ENCODE measurements at regions not wholly inside any gene's neighbourhood (a gene's known extent, or its start where the extent isn't known, plus 50 kb on each side); places are given as distances from the start of the nearest gene placed in this dataset.

- H3K27ac ChIP-seq = no peak overlapping the region
- H3K36me3 ChIP-seq = no peaks in the 10 kb centered on the region
- no peaks in the 10 kb centered on the region for H3K9me3 ChIP-seq
- H3K4me1 ChIP-seq = no peaks in the 10 kb centered on the region
- no peaks in the 10 kb centered on the region for H3K27me3 ChIP-seq
- DNase-seq (ENCODE audit: low spot score in 2 of 2) = no peak
- TF ChIP-seq CTCF (IDR thresholded peaks at IDR 0.05) = no peak
- no peak overlapping the region for H3K4me3 ChIP-seq
- intact Hi-C loops (cut with DNase I) = no loop called here
Measured at GRCh38 chr12:61808856-61809255, 451.3 kb upstream of the USP15 start.

GRCh38 chr12:61810486-61810885, 449.7 kb upstream of the USP15 start:
- no peak overlapping the region for H3K27ac ChIP-seq
- H3K4me1 ChIP-seq = no peaks in the 10 kb centered on the region
- DNase-seq (ENCODE audit: low spot score in 2 of 2) = no peak
- no peaks in the 10 kb centered on the region for H3K36me3 ChIP-seq
- intact Hi-C loops (cut with DNase I) = no loop called here
- H3K9me3 ChIP-seq = no peaks in the 10 kb centered on the region
- no peak for TF ChIP-seq CTCF (IDR thresholded peaks at IDR 0.05)
- no peaks in the 10 kb centered on the region for H3K27me3 ChIP-seq
- H3K4me3 ChIP-seq = no peak overlapping the region

GRCh38 chr12:61821381-61821780, 438.8 kb upstream of the USP15 start:
- intact Hi-C loops (cut with DNase I) = no loop called here
- H3K4me3 ChIP-seq = no peak overlapping the region
- H3K27me3 ChIP-seq = no peaks in the 10 kb centered on the region
- no peak for DNase-seq (ENCODE audit: low spot score in 2 of 2)
- H3K27ac ChIP-seq = no peak overlapping the region
- no peaks in the 10 kb centered on the region for H3K36me3 ChIP-seq
- H3K9me3 ChIP-seq = no peaks in the 10 kb centered on the region
- no peaks in the 10 kb centered on the region for H3K4me1 ChIP-seq
- TF ChIP-seq CTCF (IDR thresholded peaks at IDR 0.05) = no peak

- Histone ChIP-seq H3K9me3 (no peaks in the 10 kb centered on the region), H3K4me1 (no peaks in the 10 kb centered on the region)
Measured at GRCh38 chr12:61823102-61823501, 437.1 kb upstream of the USP15 start.

DNA sequence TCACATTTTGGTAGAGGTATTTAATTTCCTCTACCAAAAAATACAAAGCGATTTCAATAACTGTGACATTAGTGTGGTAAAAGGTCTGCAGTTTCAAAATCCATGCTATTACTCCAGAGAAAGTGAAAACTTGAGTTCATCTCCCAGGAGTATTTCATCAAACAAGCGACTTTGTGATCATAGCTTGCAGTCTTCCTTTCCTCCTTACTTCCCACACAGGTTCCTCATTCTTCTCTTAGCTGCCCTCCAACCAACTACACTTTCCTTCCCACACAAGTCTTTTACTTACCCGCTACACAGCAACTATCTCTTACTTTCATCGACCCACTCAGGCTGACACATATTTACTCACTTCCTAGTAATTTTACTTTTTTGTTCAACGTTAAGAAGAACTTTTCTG, 413.4 kb upstream of the USP15 start:
- Histone ChIP-seq H3K9me3 (no peaks in the 10 kb centered on the region), H3K36me3 (no peaks in the 10 kb centered on the region), H3K27ac (no peak overlapping the region), H3K4me3 (no peak overlapping the region), H3K4me1 (no peaks in the 10 kb centered on the region), H3K27me3 (no peaks in the 10 kb centered on the region)
- intact Hi-C loops (cut with DNase I) = no loop called here
- no peak for DNase-seq (ENCODE audit: low spot score in 2 of 2)
- no peak for TF ChIP-seq CTCF (IDR thresholded peaks at IDR 0.05)

More at GRCh38 chr12:61823102-61823501, 437.1 kb upstream of the USP15 start:
- Histone ChIP-seq H3K27ac (no peak overlapping the region), H3K4me3 (no peak overlapping the region), H3K27me3 (no peaks in the 10 kb centered on the region), H3K36me3 (no peaks in the 10 kb centered on the region)
- DNase-seq (ENCODE audit: low spot score in 2 of 2) = no peak
- intact Hi-C loops (cut with DNase I) = no loop called here
- no peak for TF ChIP-seq CTCF (IDR thresholded peaks at IDR 0.05)

GRCh38 chr12:61848893-61849292, 411.3 kb upstream of the USP15 start:
- Histone ChIP-seq H3K36me3 (no peaks in the 10 kb centered on the region), H3K27ac (no peak overlapping the region), H3K27me3 (no peaks in the 10 kb centered on the region), H3K9me3 (peaks cover 0 to 3% of the 10 kb centered on the region in 2 donors), H3K4me3 (no peak overlapping the region), H3K4me1 (no peaks in the 10 kb centered on the region)
- TF ChIP-seq CTCF (IDR thresholded peaks at IDR 0.05) = no peak
- intact Hi-C loops (cut with DNase I) = no loop called here
- no peak for DNase-seq (ENCODE audit: low spot score in 2 of 2)

Measured in ascending aorta (tissue), 2 donors.